Trophoblast cell (in vitro differentiated cells and primary cell): ENCODE measurements at regions not wholly inside any gene's neighbourhood (a gene's known extent, or its start where the extent isn't known, plus 50 kb on each side); places are given as distances from the start of the nearest gene placed in this dataset.

Experiments used
- DNase-seq, 2 donors: peaks; one replicate each; pipeline ENCODE4 v3.0.0-alpha.2; 2016
- H2AFZ ChIP-seq: 2 replicates; pipeline ENCODE4 v1.6.1; 2013; ENCODE audit warnings: low read length, moderate library complexity, mild to moderate bottlenecking; ENCODE audit not compliant: insufficient read depth, poor library complexity
- H2AK5ac ChIP-seq: 2 replicates; pipeline ENCODE4 v1.6.1; 2013; ENCODE audit warnings: mild to moderate bottlenecking, low read length
- H2BK120ac ChIP-seq: 2 replicates; pipeline ENCODE4 v1.6.1; 2013; ENCODE audit warnings: low read length, mild to moderate bottlenecking, moderate library complexity; ENCODE audit not compliant: insufficient read depth, poor library complexity
- H2BK12ac ChIP-seq: 2 replicates; pipeline ENCODE4 v1.6.1; 2013; ENCODE audit warnings: mild to moderate bottlenecking, low read length, moderate library complexity
- H2BK5ac ChIP-seq: 2 replicates; pipeline ENCODE4 v1.6.1; 2013; ENCODE audit warnings: low read length, low read depth, moderate library complexity, mild to moderate bottlenecking; ENCODE audit not compliant: poor library complexity
- H3K14ac ChIP-seq: 2 replicates; pipeline ENCODE4 v1.6.1; 2013; ENCODE audit warnings: mild to moderate bottlenecking, low read length
- H3K18ac ChIP-seq: 2 replicates; pipeline ENCODE4 v1.6.1; 2013; ENCODE audit warnings: mild to moderate bottlenecking, low read length
- H3K23ac ChIP-seq: 2 replicates; pipeline ENCODE4 v1.6.1; 2013; ENCODE audit warnings: low read length
- H3K27ac ChIP-seq: 2 replicates; pipeline ENCODE4 v1.5.1; 2013; ENCODE audit warnings: low read depth, mild to moderate bottlenecking, inconsistent platforms, low read length, moderate library complexity
- H3K27me3 ChIP-seq: 2 replicates; pipeline ENCODE4 v1.6.1; 2013; ENCODE audit warnings: inconsistent platforms, mild to moderate bottlenecking, low read length, moderate library complexity; ENCODE audit not compliant: insufficient read depth
- H3K36me3 ChIP-seq, 2 experiments: 1 replicate in 1 of 2; 2 replicates in 1 of 2; pipeline ENCODE4 v1.6.1; 2013; ENCODE audit warnings: low read length in 2 of 2, mild to moderate bottlenecking in 2 of 2, moderate library complexity in 1 of 2; ENCODE audit not compliant: insufficient read depth in 2 of 2, control insufficient read depth in 1 of 2
- H3K4ac ChIP-seq: 2 replicates; pipeline ENCODE4 v1.6.1; 2013; ENCODE audit warnings: low read depth, mild to moderate bottlenecking, low read length, moderate library complexity
- H3K4me1 ChIP-seq, 2 experiments: 1 replicate in 1 of 2; 2 replicates in 1 of 2; pipeline ENCODE4 v1.6.1; 2013; ENCODE audit warnings: low read length in 2 of 2, mild to moderate bottlenecking in 2 of 2, moderate library complexity in 1 of 2; ENCODE audit not compliant: insufficient read depth in 2 of 2, control insufficient read depth in 1 of 2
- H3K4me2 ChIP-seq: 2 replicates; pipeline ENCODE4 v1.6.1; 2013; ENCODE audit warnings: inconsistent platforms, mild to moderate bottlenecking, low read length, moderate library complexity
- H3K4me3 ChIP-seq: 2 replicates; pipeline ENCODE4 v1.5.1; 2013; ENCODE audit warnings: mild to moderate bottlenecking, low read depth, low read length, inconsistent platforms
- H3K79me1 ChIP-seq: one replicate; pipeline ENCODE4 v1.6.1; 2013; ENCODE audit warnings: low read length
- H3K79me2 ChIP-seq: 2 replicates; pipeline ENCODE4 v1.6.1; 2013; ENCODE audit warnings: low read length, mild to moderate bottlenecking; ENCODE audit not compliant: control insufficient read depth, insufficient read depth, poor library complexity
- H3K9ac ChIP-seq: 2 replicates; pipeline ENCODE4 v1.6.1; 2013; ENCODE audit warnings: mild to moderate bottlenecking, low read length
- H3K9me3 ChIP-seq: 2 replicates; pipeline ENCODE4 v1.6.1; 2013; ENCODE audit warnings: low read depth, mild to moderate bottlenecking, control low read depth, inconsistent platforms, low read length; ENCODE audit not compliant: insufficient read depth
- H4K12ac ChIP-seq: 2 replicates; pipeline ENCODE4 v1.6.1; 2013; ENCODE audit warnings: low read depth, mild to moderate bottlenecking, low read length, moderate library complexity
- H4K8ac ChIP-seq: 2 replicates; pipeline ENCODE4 v1.6.1; 2013; ENCODE audit warnings: low read depth, mild to moderate bottlenecking, low read length, moderate library complexity
- H4K91ac ChIP-seq: one replicate; pipeline ENCODE4 v1.6.1; 2013; ENCODE audit warnings: low read depth, mild to moderate bottlenecking, low read length, moderate library complexity
- WGBS: extraction: QIAGEN DNeasy Blood & Tissue Kit; methylation state at CpG from one replicate; pipeline ENCODE4 v1.1.7; 2013; ENCODE audit warnings: missing lambda C conversion rate; ENCODE audit not compliant: insufficient read length, insufficient coverage; ENCODE audit errors: extremely low coverage; 5-methylcytosine and 5-hydroxymethylcytosine counted together

DNA sequence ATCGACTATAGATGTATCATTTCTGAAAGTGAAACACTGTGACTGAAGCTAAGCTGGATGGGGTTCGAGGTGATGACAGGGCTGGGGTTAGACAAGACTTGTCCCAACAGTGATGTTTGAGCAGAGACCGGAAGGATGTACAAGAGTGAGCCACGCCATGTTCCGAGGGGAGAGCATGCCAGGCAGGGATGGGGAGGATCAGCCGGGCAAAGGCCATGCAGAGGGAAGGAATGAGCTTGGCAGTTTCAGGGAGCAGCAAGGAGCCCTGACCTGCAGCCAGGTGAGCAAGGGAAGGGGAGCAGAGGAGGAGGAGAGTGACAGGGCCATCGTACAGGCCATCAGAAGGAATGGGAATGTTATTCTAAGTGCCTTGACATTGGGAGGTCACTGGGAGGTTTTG, 114.9 kb upstream of the GPR26 start:
- Histone ChIP-seq H3K36me3 (no peaks in the 10 kb centered on the region), H3K4me3 (no peak overlapping the region), H2AK5ac (no peak overlapping the region), H3K14ac (no peak overlapping the region), H4K8ac (no peak overlapping the region), H2BK120ac (no peak overlapping the region), H4K12ac (no peak overlapping the region), H3K79me2 (no peaks in the 10 kb centered on the region), H3K27me3 (no peaks in the 10 kb centered on the region), H3K79me1 (no peaks in the 10 kb centered on the region), H3K23ac (no peak overlapping the region), H3K27ac (no peak overlapping the region), H2BK5ac (no peak overlapping the region), H3K4me2 (no peak overlapping the region), H3K9me3 (peaks cover 2% of the 10 kb centered on the region), H2AFZ (no peak overlapping the region), H3K4ac (no peak overlapping the region), H4K91ac (no peak overlapping the region), H3K4me1 (no peaks in the 10 kb centered on the region), H3K9ac (no peak overlapping the region), H3K18ac (no peak overlapping the region), H2BK12ac (no peak overlapping the region)
- WGBS = no CpG with 5 or more reads among the region's 7 CpGs
- DNase-seq = no peak

DNA sequence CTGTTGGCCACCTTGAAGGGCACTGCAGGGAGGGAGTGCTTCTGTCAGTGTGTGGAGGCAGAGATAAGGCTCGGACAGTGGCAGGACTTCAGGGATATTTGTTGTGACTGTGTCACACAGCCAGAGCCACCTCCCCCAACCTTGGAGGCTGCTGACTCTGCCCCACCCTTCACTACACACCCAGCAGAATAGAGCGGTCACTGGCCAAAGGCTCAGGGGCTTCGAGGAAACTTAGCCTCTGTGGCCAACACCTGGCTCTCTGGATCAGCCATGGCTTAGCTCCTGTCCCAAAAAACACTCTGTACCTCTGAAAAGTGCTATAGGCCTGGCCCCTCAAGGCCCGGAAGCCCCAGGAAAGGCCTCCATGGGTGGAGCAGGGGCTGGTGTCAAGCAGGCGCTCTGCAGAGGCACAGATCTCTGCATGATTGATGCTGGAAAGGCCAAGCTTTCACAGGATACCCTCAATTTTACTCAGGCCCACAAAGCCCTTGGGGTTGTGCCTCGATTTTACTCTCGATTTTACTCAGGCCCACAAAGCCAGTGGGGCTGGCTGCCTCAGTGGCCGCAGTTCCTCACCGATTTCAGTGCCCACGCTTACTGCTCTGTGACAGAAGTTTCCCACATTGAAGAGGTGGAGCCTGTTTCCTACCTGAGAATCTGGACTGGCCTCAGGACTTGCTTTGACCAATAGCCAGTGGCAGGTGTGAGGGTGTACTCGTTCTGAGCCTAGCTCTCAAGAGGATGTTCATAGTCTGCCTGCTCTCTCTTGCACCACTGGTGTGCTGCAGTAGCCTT, 113.2 kb upstream of the GPR26 start:
- no peak overlapping the region for H4K8ac ChIP-seq
- no peaks in the 10 kb centered on the region for H3K79me1 ChIP-seq
- H3K36me3 ChIP-seq = no peaks in the 10 kb centered on the region
- no peak overlapping the region for H4K12ac ChIP-seq
- no peak overlapping the region for H3K4me3 ChIP-seq
- H3K4me2 ChIP-seq = no peak overlapping the region
- H3K27ac ChIP-seq = no peak overlapping the region
- H2AFZ ChIP-seq = no peak overlapping the region
- H3K9ac ChIP-seq = no peak overlapping the region
- no peak overlapping the region for H3K23ac ChIP-seq
- no peaks in the 10 kb centered on the region for H3K4me1 ChIP-seq
- H2BK12ac ChIP-seq = no peak overlapping the region
- DNase-seq = no peak
- no peak overlapping the region for H2BK5ac ChIP-seq
- H3K79me2 ChIP-seq = no peaks in the 10 kb centered on the region
- H3K27me3 ChIP-seq = no peaks in the 10 kb centered on the region
- no peak overlapping the region for H4K91ac ChIP-seq
- peaks cover 2% of the 10 kb centered on the region for H3K9me3 ChIP-seq
- no peak overlapping the region for H3K18ac ChIP-seq
- no CpG with 5 or more reads among the region's 11 CpGs for WGBS
- H3K14ac ChIP-seq = no peak overlapping the region
- H2BK120ac ChIP-seq = no peak overlapping the region
- no peak overlapping the region for H2AK5ac ChIP-seq
- no peak overlapping the region for H3K4ac ChIP-seq

DNA sequence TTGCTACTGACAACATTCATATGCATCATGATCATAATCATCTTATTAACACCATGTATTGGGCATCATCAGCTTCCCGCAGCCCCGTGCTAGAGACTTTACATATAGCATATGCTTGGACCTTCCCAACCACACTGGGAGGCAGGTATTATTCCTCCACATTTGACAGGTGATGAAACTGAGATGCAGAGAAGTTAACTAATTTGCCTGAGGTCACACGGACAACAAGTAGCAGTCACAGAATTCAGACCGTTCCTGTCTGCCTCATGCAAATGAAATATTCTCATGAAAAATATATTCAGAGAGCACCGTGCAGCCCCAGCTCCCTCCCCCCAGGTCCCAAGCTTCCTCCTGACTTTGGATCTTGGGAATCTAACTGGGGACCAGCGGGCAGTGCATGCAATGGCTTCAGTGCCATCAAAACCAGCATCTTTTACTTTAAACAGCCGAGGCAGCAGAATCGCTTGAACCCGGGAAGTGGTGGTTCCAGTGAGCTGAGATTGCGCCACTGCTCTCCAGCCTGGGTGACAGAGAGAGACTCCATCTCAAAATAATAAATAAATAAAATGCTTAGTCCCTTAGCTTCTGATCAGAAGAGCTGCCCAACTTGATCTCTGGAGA, 112.2 kb upstream of the GPR26 start:
- Histone ChIP-seq H3K9me3 (peaks cover 2% of the 10 kb centered on the region), H2BK12ac (no peak overlapping the region), H4K8ac (no peak overlapping the region), H3K4me1 (no peaks in the 10 kb centered on the region), H3K27ac (no peak overlapping the region), H2AFZ (no peak overlapping the region), H3K18ac (no peak overlapping the region), H3K36me3 (no peaks in the 10 kb centered on the region), H3K14ac (no peak overlapping the region), H2AK5ac (no peak overlapping the region), H2BK120ac (no peak overlapping the region), H2BK5ac (no peak overlapping the region), H3K79me2 (no peaks in the 10 kb centered on the region), H3K4me3 (no peak overlapping the region), H3K79me1 (no peaks in the 10 kb centered on the region), H3K4me2 (no peak overlapping the region), H3K9ac (no peak overlapping the region), H3K23ac (no peak overlapping the region), H3K4ac (no peak overlapping the region), H4K12ac (no peak overlapping the region), H4K91ac (no peak overlapping the region), H3K27me3 (no peaks in the 10 kb centered on the region)
- no CpG with 5 or more reads among the region's 10 CpGs for WGBS
- DNase-seq = no peak

DNA sequence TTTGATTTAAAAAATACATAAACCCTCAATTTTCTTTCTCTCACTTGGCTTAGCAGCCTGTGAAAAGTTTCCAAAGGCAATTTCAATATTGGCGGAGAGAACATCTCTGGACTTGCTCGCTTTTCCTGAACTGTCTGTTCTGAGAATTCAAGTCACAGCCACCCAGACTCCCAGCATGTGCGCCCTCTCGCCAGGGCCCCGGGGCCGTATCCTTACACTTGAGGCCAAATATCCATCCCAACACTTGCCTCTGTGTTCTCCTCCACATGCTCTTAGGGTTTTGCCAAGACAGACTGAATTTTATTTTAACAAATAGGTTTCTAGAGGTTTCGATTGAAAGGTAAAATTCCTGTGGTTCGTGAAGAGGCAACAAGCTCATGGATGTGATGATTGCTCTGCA, 111.5 kb upstream of the GPR26 start:
- Histone ChIP-seq H2AK5ac (no peak overlapping the region), H3K4me2 (no peak overlapping the region), H3K14ac (no peak overlapping the region), H3K27me3 (no peaks in the 10 kb centered on the region), H3K9ac (no peak overlapping the region), H2AFZ (no peak overlapping the region), H4K91ac (no peak overlapping the region), H3K27ac (no peak overlapping the region), H3K4ac (no peak overlapping the region), H3K79me1 (no peaks in the 10 kb centered on the region), H4K8ac (no peak overlapping the region), H2BK5ac (no peak overlapping the region), H3K4me1 (no peaks in the 10 kb centered on the region), H2BK120ac (no peak overlapping the region), H3K79me2 (no peaks in the 10 kb centered on the region), H3K4me3 (no peak overlapping the region), H3K9me3 (peaks cover 2% of the 10 kb centered on the region), H3K36me3 (no peaks in the 10 kb centered on the region), H3K23ac (no peak overlapping the region), H4K12ac (no peak overlapping the region), H2BK12ac (no peak overlapping the region), H3K18ac (no peak overlapping the region)
- no peak for DNase-seq
- no CpG with 5 or more reads among the region's 8 CpGs for WGBS
